ELF-1 (cell line): ENCODE measurements at regions not wholly inside any gene's neighbourhood (a gene's known extent, or its start where the extent isn't known, plus 50 kb on each side); places are given as distances from the start of the nearest gene placed in this dataset.

Source experiments
- DNase-seq: peaks from one replicate; pipeline ENCODE4 v3.0.0-alpha.2; 2016; ENCODE audit warnings: low read depth, low spot score

GRCh38 chr7:54629771-54630170 is 87.6 kb downstream of the VSTM2A start:
- DNase-seq = no peak

- DNase-seq = no peak
Measured at GRCh38 chr7:54622696-54623309, 80.6 kb downstream of the VSTM2A start.
